Vagina (tissue), 2 donors: ENCODE measurements at regions not wholly inside any gene's neighbourhood (a gene's known extent, or its start where the extent isn't known, plus 50 kb on each side); places are given as distances from the start of the nearest gene placed in this dataset.

Source experiments
- DNase-seq, 2 donors: peaks; one replicate each; pipeline ENCODE4 v3.0.0-alpha.2; 2017; ENCODE audit errors: extremely low spot score in 2 of 2
- H3K27ac ChIP-seq: fragments of 200-600 bp; sonication (generic); one replicate; pipeline ENCODE4 v1.5.1; 2019
- H3K27me3 ChIP-seq: fragments of 200-600 bp; sonication (generic); one replicate; pipeline ENCODE4 v1.5.1; 2019
- H3K36me3 ChIP-seq, 2 donors: fragments of 200-600 bp; sonication (generic); one replicate each; pipeline ENCODE4 v1.5.1; 2017 to 2019
- H3K4me1 ChIP-seq: fragments of 200-600 bp; sonication (generic); one replicate; pipeline ENCODE4 v1.5.1; 2019
- H3K4me3 ChIP-seq, 2 donors: fragments of 200-600 bp; sonication (generic); 1 replicate in 1 of 2; 2 replicates in 1 of 2; pipeline ENCODE4 v1.5.1; 2016 to 2019
- H3K9me3 ChIP-seq: fragments of 200-600 bp; sonication (generic); one replicate; pipeline ENCODE4 v1.5.1; 2019
- CTCF ChIP-seq, 3 experiments: fragments of 450-650 bp in 2 of 3; fragments of 200-600 bp in 1 of 3; sonication (generic) in 1 of 3; IDR thresholded peaks; one replicate each; pipeline ENCODE4 v1.5.1; 2017 to 2019; ENCODE audit warnings: antibody characterized with exemption in 3 of 3, mild to moderate bottlenecking in 2 of 3, moderate library complexity in 2 of 3
- POLR2A ChIP-seq, 2 donors: fragments of 450-650 bp; IDR thresholded peaks; one replicate each; pipeline ENCODE4 v1.6.1; 2017; ENCODE audit warnings: antibody characterized with exemption in 2 of 2, mild to moderate bottlenecking in 2 of 2, moderate library complexity in 2 of 2
- POLR2AphosphoS5 ChIP-seq, 2 donors: sonication (generic); formaldehyde crosslinking; IDR thresholded peaks; one replicate each; pipeline ENCODE4 v1.9.0; 2017; ENCODE audit warnings: antibody characterized with exemption in 2 of 2, mild to moderate bottlenecking in 2 of 2, low read depth in 1 of 2; ENCODE audit not compliant: insufficient read depth in 1 of 2
- intact Hi-C: fragments of 100-400 bp; cut with DNase I; formaldehyde crosslinking; loops from one replicate; pipeline ENCODE4 v1.15.1; 2023

DNA sequence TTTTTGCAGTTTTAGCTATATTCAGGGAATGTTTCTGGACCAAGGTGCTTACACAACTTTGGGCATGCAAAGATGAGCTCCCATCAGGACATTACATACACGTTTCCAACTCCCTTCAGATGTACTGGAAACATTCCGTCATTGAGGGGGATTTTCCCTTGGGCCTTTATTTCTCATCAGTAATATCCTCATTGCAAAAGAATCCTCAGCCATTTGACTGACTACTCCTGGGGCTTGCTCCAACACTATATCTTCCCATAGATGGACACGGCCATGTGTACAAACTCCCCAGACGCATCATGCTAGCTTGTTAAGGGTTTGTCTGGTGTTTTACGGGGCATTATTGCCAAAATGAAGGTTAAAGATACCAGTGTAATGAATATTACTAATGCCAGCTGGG is 59.3 kb upstream of the NUP160 start:
- H3K27me3 ChIP-seq, result no peaks in the 10 kb centered on the region
- H3K9me3 ChIP-seq, result no peaks in the 10 kb centered on the region
- TF ChIP-seq POLR2AphosphoS5 (IDR thresholded peaks at IDR 0.05; ENCODE audit: insufficient read depth in 1 of 2, low read depth in 1 of 2), result peak in 1 of 2 donors; percentile 37
- TF ChIP-seq CTCF (IDR thresholded peaks at IDR 0.05), result no peak
- no peaks in the 10 kb centered on the region for H3K4me1 ChIP-seq
- no peaks in the 10 kb centered on the region for H3K36me3 ChIP-seq
- no peak overlapping the region for H3K4me3 ChIP-seq
- H3K27ac ChIP-seq, result no peak overlapping the region
- no peak for DNase-seq
- intact Hi-C loops, result no loop called here

GRCh38 chr11:47906066-47906465 is 57.9 kb upstream of the NUP160 start:
- TF ChIP-seq CTCF (IDR thresholded peaks at IDR 0.05), result no peak
- TF ChIP-seq POLR2A (IDR thresholded peaks at IDR 0.05), result no peak
- TF ChIP-seq POLR2AphosphoS5 (IDR thresholded peaks at IDR 0.05; ENCODE audit: insufficient read depth in 1 of 2, low read depth in 1 of 2), result no peak

GRCh38 chr11:47905358-47906059 is 57.4 kb upstream of the NUP160 start:
- Histone ChIP-seq H3K4me1 (no peaks in the 10 kb centered on the region), H3K27ac (no peak overlapping the region), H3K9me3 (no peaks in the 10 kb centered on the region), H3K4me3 (no peak overlapping the region), H3K27me3 (no peaks in the 10 kb centered on the region), H3K36me3 (no peaks in the 10 kb centered on the region)
- no peak for TF ChIP-seq CTCF (IDR thresholded peaks at IDR 0.05)
- TF ChIP-seq POLR2A (IDR thresholded peaks at IDR 0.05), result no peak
- no peak for TF ChIP-seq POLR2AphosphoS5 (IDR thresholded peaks at IDR 0.05; ENCODE audit: insufficient read depth in 1 of 2, low read depth in 1 of 2)
- intact Hi-C loops, result no loop called here
- DNase-seq, result no peak

More at GRCh38 chr11:47906066-47906465, 57.9 kb upstream of the NUP160 start:
- no peak for DNase-seq
- intact Hi-C loops, result no loop called here
- Histone ChIP-seq H3K9me3 (no peaks in the 10 kb centered on the region), H3K4me1 (no peaks in the 10 kb centered on the region), H3K36me3 (no peaks in the 10 kb centered on the region), H3K27ac (no peak overlapping the region), H3K27me3 (no peaks in the 10 kb centered on the region), H3K4me3 (no peak overlapping the region)

DNA sequence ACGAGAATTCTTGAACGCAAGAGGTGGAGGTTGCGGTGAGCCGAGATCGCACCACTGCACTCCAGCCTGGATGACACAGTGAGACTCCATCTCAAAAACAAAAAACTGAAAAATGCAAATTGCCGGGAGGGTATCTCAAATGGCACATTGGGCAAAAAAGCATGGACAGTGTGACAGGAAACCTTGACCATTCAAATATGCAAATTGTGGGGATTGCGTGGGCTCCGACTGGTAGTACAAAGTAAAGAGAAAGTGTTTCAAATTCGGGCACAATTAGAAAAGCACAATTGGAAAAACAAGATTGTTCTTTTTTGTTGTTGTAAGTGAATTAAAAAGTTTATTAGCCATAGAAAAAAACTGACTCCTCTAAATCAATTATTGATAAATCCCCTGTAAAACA is 56.7 kb upstream of the NUP160 start:
- no peaks in the 10 kb centered on the region for H3K27me3 ChIP-seq
- intact Hi-C loops, result no loop called here
- TF ChIP-seq POLR2AphosphoS5 (IDR thresholded peaks at IDR 0.05; ENCODE audit: insufficient read depth in 1 of 2, low read depth in 1 of 2) (no peak), POLR2A (IDR thresholded peaks at IDR 0.05) (no peak), CTCF (IDR thresholded peaks at IDR 0.05) (no peak)
- H3K9me3 ChIP-seq, result no peaks in the 10 kb centered on the region
- no peaks in the 10 kb centered on the region for H3K4me1 ChIP-seq
- no peak overlapping the region for H3K27ac ChIP-seq
- DNase-seq, result no peak
- H3K4me3 ChIP-seq, result no peak overlapping the region
- no peaks in the 10 kb centered on the region for H3K36me3 ChIP-seq

DNA sequence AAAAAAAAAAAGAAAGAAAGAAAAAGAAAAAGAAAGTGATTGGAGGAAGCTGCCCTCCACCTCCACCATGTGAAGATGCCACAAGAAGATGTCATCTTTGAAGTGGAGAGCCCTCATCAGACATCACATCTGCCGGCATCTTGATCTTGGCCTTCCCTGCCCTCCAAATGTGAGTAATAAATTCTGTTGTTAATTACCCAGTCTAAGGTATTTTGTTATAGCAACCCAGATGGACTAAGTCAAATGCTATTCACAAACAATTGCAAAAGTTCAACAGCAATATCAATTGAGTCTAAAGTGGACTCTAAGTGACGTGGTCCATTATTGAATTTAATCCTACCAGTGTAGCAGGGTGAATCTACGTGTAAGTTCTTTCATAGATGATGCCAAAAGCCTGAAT is 55.9 kb upstream of the NUP160 start:
- H3K4me1 ChIP-seq, result no peaks in the 10 kb centered on the region
- H3K36me3 ChIP-seq, result no peaks in the 10 kb centered on the region

More for the DNA sequence above, 55.9 kb upstream of the NUP160 start:
- Histone ChIP-seq H3K9me3 (no peaks in the 10 kb centered on the region), H3K27me3 (no peaks in the 10 kb centered on the region), H3K27ac (no peak overlapping the region), H3K4me3 (no peak overlapping the region)
- TF ChIP-seq POLR2A (IDR thresholded peaks at IDR 0.05) (no peak), POLR2AphosphoS5 (IDR thresholded peaks at IDR 0.05; ENCODE audit: insufficient read depth in 1 of 2, low read depth in 1 of 2) (no peak), CTCF (IDR thresholded peaks at IDR 0.05) (no peak)
- intact Hi-C loops, result no loop called here
- no peak for DNase-seq
